H9 (cell line): ENCODE measurements at regions not wholly inside any gene's neighbourhood (a gene's known extent, or its start where the extent isn't known, plus 50 kb on each side); places are given as distances from the start of the nearest gene placed in this dataset.

Experiments used
- DNase-seq: peaks from one replicate; pipeline ENCODE4 v3.0.0-alpha.2; 2017
- H2AFZ ChIP-seq: one replicate; pipeline ENCODE4 v1.6.1; 2013; ENCODE audit warnings: mild to moderate bottlenecking, low read length, control low read depth, moderate library complexity
- H2AK5ac ChIP-seq: 2 replicates; pipeline ENCODE4 v1.6.1; 2013; ENCODE audit warnings: low read length, control low read depth, mixed read lengths; ENCODE audit not compliant: insufficient read length
- H2BK120ac ChIP-seq: one replicate; pipeline ENCODE4 v1.6.1; 2013; ENCODE audit warnings: low read depth, mild to moderate bottlenecking, low read length, control low read depth, inconsistent platforms; ENCODE audit not compliant: poor library complexity, severe bottlenecking
- H2BK12ac ChIP-seq: 2 replicates; pipeline ENCODE4 v1.6.1; 2013; ENCODE audit warnings: low read length, control low read depth, mixed read lengths, low read depth; ENCODE audit not compliant: insufficient read length
- H2BK15ac ChIP-seq: 2 replicates; pipeline ENCODE4 v1.6.1; 2013; ENCODE audit warnings: low read depth, low read length, control low read depth
- H2BK20ac ChIP-seq: one replicate; pipeline ENCODE4 v1.6.1; 2013; ENCODE audit warnings: low read depth, mild to moderate bottlenecking, low read length, control low read depth, inconsistent platforms; ENCODE audit not compliant: poor library complexity, severe bottlenecking
- H2BK5ac ChIP-seq: 2 replicates; pipeline ENCODE4 v1.6.1; 2013; ENCODE audit warnings: low read length, control low read depth, mixed read lengths; ENCODE audit not compliant: insufficient read length
- H3K14ac ChIP-seq: 2 replicates; pipeline ENCODE4 v1.6.1; 2013; ENCODE audit warnings: low read length, control low read depth; ENCODE audit not compliant: insufficient read depth
- H3K18ac ChIP-seq: 2 replicates; pipeline ENCODE4 v1.6.1; 2013; ENCODE audit warnings: low read depth, mild to moderate bottlenecking, mixed read lengths, low read length, control low read depth; ENCODE audit not compliant: insufficient read length
- H3K23ac ChIP-seq: 2 replicates; pipeline ENCODE4 v1.6.1; 2013; ENCODE audit warnings: low read length, control low read depth, mixed read lengths, low read depth; ENCODE audit not compliant: insufficient read length
- H3K23me2 ChIP-seq: 2 replicates; pipeline ENCODE4 v1.6.1; 2013; ENCODE audit warnings: low read depth, mild to moderate bottlenecking, mixed read lengths, low read length, control low read depth; ENCODE audit not compliant: insufficient read length, poor library complexity, severe bottlenecking
- H3K27ac ChIP-seq: 2 replicates; pipeline ENCODE4 v1.5.1; 2013; ENCODE audit warnings: low read length, control low read depth, mixed read lengths, low read depth; ENCODE audit not compliant: insufficient read length
- H3K27me3 ChIP-seq: 2 replicates; pipeline ENCODE4 v1.6.1; 2013; ENCODE audit warnings: low read length, control low read depth, inconsistent platforms; ENCODE audit not compliant: insufficient read depth
- H3K4ac ChIP-seq: 2 replicates; pipeline ENCODE4 v1.6.1; 2013; ENCODE audit warnings: low read depth, mild to moderate bottlenecking, control low read depth, inconsistent platforms, low read length, moderate library complexity
- H3K4me1 ChIP-seq: 2 replicates; pipeline ENCODE4 v1.6.1; 2013; ENCODE audit warnings: low read length, control low read depth, inconsistent platforms; ENCODE audit not compliant: insufficient read depth
- H3K4me2 ChIP-seq: 2 replicates; pipeline ENCODE4 v1.6.1; 2013; ENCODE audit warnings: low read length, control low read depth, mixed read lengths; ENCODE audit not compliant: insufficient read length, insufficient read depth
- H3K56ac ChIP-seq: 2 replicates; pipeline ENCODE4 v1.6.1; 2013; ENCODE audit warnings: low read depth, mild to moderate bottlenecking, mixed read lengths, low read length, control low read depth; ENCODE audit not compliant: insufficient read length
- H3K79me1 ChIP-seq: 2 replicates; pipeline ENCODE4 v1.6.1; 2013; ENCODE audit warnings: low read depth, mild to moderate bottlenecking, moderate library complexity, low read length, control low read depth, inconsistent platforms; ENCODE audit not compliant: insufficient read depth, poor library complexity, severe bottlenecking
- H3K79me2 ChIP-seq: 2 replicates; pipeline ENCODE4 v1.6.1; 2013; ENCODE audit warnings: low read length, control low read depth, inconsistent platforms; ENCODE audit not compliant: insufficient read depth
- H3K9ac ChIP-seq: 2 replicates; pipeline ENCODE4 v1.6.1; 2013; ENCODE audit warnings: low read length, control low read depth, mixed read lengths; ENCODE audit not compliant: insufficient read length; ENCODE audit errors: extremely low read depth
- H3K9me3 ChIP-seq: one replicate; pipeline ENCODE4 v1.6.1; 2013; ENCODE audit warnings: low read depth, low read length, inconsistent platforms; ENCODE audit not compliant: control insufficient read depth
- H3T11ph ChIP-seq: one replicate; pipeline ENCODE4 v1.6.1; 2013; ENCODE audit warnings: mild to moderate bottlenecking, low read length, control low read depth, inconsistent platforms
- H4K20me1 ChIP-seq: one replicate; pipeline ENCODE4 v1.6.1; 2013; ENCODE audit not compliant: control insufficient read depth, insufficient read length, insufficient read depth
- H4K5ac ChIP-seq: 2 replicates; pipeline ENCODE4 v1.6.1; 2013; ENCODE audit warnings: low read depth, mild to moderate bottlenecking, mixed read lengths, low read length, control low read depth; ENCODE audit not compliant: insufficient read length
- H4K8ac ChIP-seq: replicated peaks from 2 replicates; pipeline ENCODE4 v1.6.1; 2013; ENCODE audit warnings: low read length, control low read depth, mixed read lengths, low read depth; ENCODE audit not compliant: insufficient read length
- H4K91ac ChIP-seq: 2 replicates; pipeline ENCODE4 v1.6.1; 2013; ENCODE audit warnings: low read depth, mild to moderate bottlenecking, moderate library complexity, mixed read lengths, low read length, control low read depth; ENCODE audit not compliant: insufficient read length
- H3K27ac Mint-ChIP-seq, 3 experiments: 2 replicates in 2 of 3; 3 replicates in 1 of 3; pipeline ENCODE4 v1.8.0; 2020 to 2021; ENCODE audit warnings: mixed read lengths in 3 of 3, mild to moderate bottlenecking in 1 of 3, moderate library complexity in 1 of 3
- H3K27me3 Mint-ChIP-seq: 2 replicates; pipeline ENCODE4 v1.8.0; 2021; ENCODE audit warnings: low read depth, mild to moderate bottlenecking, moderate library complexity, mixed read lengths
- H3K36me3 Mint-ChIP-seq, 3 experiments: 2 replicates in 2 of 3; 3 replicates in 1 of 3; pipeline ENCODE4 v1.8.0; 2020 to 2021; ENCODE audit warnings: low read depth in 3 of 3, mixed read lengths in 3 of 3; ENCODE audit not compliant: insufficient read depth in 1 of 3
- H3K4me1 Mint-ChIP-seq, 2 experiments: 2 replicates each; pipeline ENCODE4 v1.8.0; 2020; ENCODE audit warnings: mixed read lengths in 2 of 2
- H3K4me3 Mint-ChIP-seq, 2 experiments: 2 replicates in 1 of 2; 3 replicates in 1 of 2; pipeline ENCODE4 v1.8.0; 2020 to 2021; ENCODE audit warnings: mild to moderate bottlenecking in 2 of 2, mixed read lengths in 2 of 2, moderate library complexity in 1 of 2
- H3K9me3 Mint-ChIP-seq, 2 experiments: 2 replicates in 1 of 2; 3 replicates in 1 of 2; pipeline ENCODE4 v1.8.0; 2020; ENCODE audit warnings: mild to moderate bottlenecking in 2 of 2, mixed read lengths in 2 of 2, moderate library complexity in 1 of 2
- CTCF ChIP-seq: fragments of 200-600 bp; sonication (generic); conservative IDR thresholded peaks from 3 replicates; pipeline ENCODE4 v1.8.0; 2021; ENCODE audit warnings: antibody characterized with exemption, mild to moderate bottlenecking
- WGBS: extraction: QIAGEN DNeasy Blood & Tissue Kit; methylation state at CpG from one replicate; pipeline ENCODE4 v1.1.7; 2013; ENCODE audit warnings: missing lambda C conversion rate, low lambda C conversion rate, mixed read lengths; ENCODE audit not compliant: insufficient read length; ENCODE audit errors: extremely low coverage; 5-methylcytosine and 5-hydroxymethylcytosine counted together

GRCh38 chr10:56116684-56117083 lies 244.4 kb downstream of the ZWINT start:
- Histone ChIP-seq H3K18ac (no peak overlapping the region), H2BK120ac (no peak overlapping the region)

More at GRCh38 chr10:56116684-56117083, 244.4 kb downstream of the ZWINT start:
- DNase-seq: no peak
- Histone ChIP-seq H3K4me2 (no peak overlapping the region), H4K20me1 (no peaks in the 10 kb centered on the region), H2BK15ac (no peak overlapping the region), H3K56ac (no peak overlapping the region), H3K23me2 (no peaks in the 10 kb centered on the region), H2AK5ac (no peak overlapping the region), H3K27ac (no peak overlapping the region), H2BK5ac (no peak overlapping the region), H2BK12ac (no peak overlapping the region), H3K79me2 (no peaks in the 10 kb centered on the region), H3K27me3 (no peaks in the 10 kb centered on the region), H3K23ac (no peak overlapping the region), H2AFZ (no peak overlapping the region), H4K5ac (no peak overlapping the region), H3K4ac (no peak overlapping the region), H3K79me1 (no peaks in the 10 kb centered on the region), H4K91ac (no peak overlapping the region), H3K4me1 (no peaks in the 10 kb centered on the region), H2BK20ac (no peak overlapping the region), H3K9me3 (no peaks in the 10 kb centered on the region), H3K9ac (no peak overlapping the region), H4K8ac (no peak overlapping the region), H3T11ph (no peak overlapping the region), H3K14ac (no peak overlapping the region)
- no peaks in the 10 kb centered on the region for H3K36me3 Mint-ChIP-seq
- H3K9me3 Mint-ChIP-seq: peaks cover 0 to 1% of the 10 kb centered on the region in 2 experiments; a peak in 1 of 5 replicates
- no peaks in the 10 kb centered on the region for H3K27me3 Mint-ChIP-seq
- TF ChIP-seq CTCF: peak; percentile 69
- no peaks in the 10 kb centered on the region for H3K4me1 Mint-ChIP-seq
- no peak overlapping the region for H3K27ac Mint-ChIP-seq
- no peak overlapping the region for H3K4me3 Mint-ChIP-seq
- WGBS: no CpG with 5 or more reads among the region's 1 CpG
